Stomach (tissue), 4 donors: ENCODE measurements at regions not wholly inside any gene's neighbourhood (a gene's known extent, or its start where the extent isn't known, plus 50 kb on each side); places are given as distances from the start of the nearest gene placed in this dataset.

Experiments
- POLR2A ChIP-seq, 4 donors: fragments of 450-650 bp; IDR thresholded peaks; one replicate each; pipeline ENCODE4 v1.6.1; 2016; ENCODE audit warnings: antibody characterized with exemption in 4 of 4, control low read depth in 2 of 4, mild to moderate bottlenecking in 1 of 4, moderate library complexity in 1 of 4
- POLR2AphosphoS5 ChIP-seq, 3 donors: sonication (generic); formaldehyde crosslinking; IDR thresholded peaks; one replicate each; pipeline ENCODE4 v1.6.1; 2016; ENCODE audit warnings: antibody characterized with exemption in 3 of 3
- TF ChIP-seq, protein P1 (sequence below), 7 experiments: fragments of 450-650 bp in 4 of 7; fragments of 200-600 bp in 3 of 7; sonication (generic) in 3 of 7; IDR thresholded peaks; one replicate each; pipeline ENCODE4 v1.5.1; 2016 to 2019; ENCODE audit warnings: antibody characterized with exemption in 7 of 7, control low read depth in 2 of 7, mild to moderate bottlenecking in 1 of 7

DNA sequence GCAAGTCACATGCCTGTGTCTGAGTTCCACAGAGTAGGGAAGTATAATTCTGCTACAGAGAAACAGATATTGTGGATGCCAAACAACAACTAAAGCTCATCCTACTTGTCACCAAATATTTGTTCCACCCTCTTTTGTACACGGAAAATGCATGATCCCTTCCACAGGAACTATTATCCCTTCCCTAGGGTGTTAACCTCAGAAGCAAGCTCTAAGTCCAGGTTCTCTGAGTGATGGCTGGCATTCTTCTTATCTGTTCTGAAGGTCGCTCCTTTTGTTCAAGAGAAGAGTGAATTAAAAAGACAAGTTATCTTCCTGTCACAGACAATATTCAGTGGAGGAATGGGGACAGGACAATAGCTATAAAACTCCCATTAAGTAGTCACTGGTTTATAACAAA, 460.1 kb upstream of the GCFC2 start:
- TF ChIP-seq, protein P1, sequence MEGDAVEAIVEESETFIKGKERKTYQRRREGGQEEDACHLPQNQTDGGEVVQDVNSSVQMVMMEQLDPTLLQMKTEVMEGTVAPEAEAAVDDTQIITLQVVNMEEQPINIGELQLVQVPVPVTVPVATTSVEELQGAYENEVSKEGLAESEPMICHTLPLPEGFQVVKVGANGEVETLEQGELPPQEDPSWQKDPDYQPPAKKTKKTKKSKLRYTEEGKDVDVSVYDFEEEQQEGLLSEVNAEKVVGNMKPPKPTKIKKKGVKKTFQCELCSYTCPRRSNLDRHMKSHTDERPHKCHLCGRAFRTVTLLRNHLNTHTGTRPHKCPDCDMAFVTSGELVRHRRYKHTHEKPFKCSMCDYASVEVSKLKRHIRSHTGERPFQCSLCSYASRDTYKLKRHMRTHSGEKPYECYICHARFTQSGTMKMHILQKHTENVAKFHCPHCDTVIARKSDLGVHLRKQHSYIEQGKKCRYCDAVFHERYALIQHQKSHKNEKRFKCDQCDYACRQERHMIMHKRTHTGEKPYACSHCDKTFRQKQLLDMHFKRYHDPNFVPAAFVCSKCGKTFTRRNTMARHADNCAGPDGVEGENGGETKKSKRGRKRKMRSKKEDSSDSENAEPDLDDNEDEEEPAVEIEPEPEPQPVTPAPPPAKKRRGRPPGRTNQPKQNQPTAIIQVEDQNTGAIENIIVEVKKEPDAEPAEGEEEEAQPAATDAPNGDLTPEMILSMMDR (IDR thresholded peaks at IDR 0.05): no peak
- TF ChIP-seq POLR2AphosphoS5 (IDR thresholded peaks at IDR 0.05) (no peak), POLR2A (IDR thresholded peaks at IDR 0.05) (no peak)
